DND-41 (cell line): ENCODE measurements at regions not wholly inside any gene's neighbourhood (a gene's known extent, or its start where the extent isn't known, plus 50 kb on each side); places are given as distances from the start of the nearest gene placed in this dataset.

Experiments used
- ATAC-seq: fragments of 200-7000 bp; cut with Tn5 transposase; 3 replicates; pipeline ENCODE4 v1.9.1; 2021; ENCODE audit warnings: low read depth; ENCODE audit not compliant: insufficient read depth
- DNase-seq: peaks from one replicate; pipeline ENCODE4 v3.0.0-alpha.2; 2020
- H2AFZ ChIP-seq: 2 replicates; pipeline ENCODE4 v1.6.0; 2012; ENCODE audit warnings: low read depth, low read length
- H3K27ac ChIP-seq: 2 replicates; pipeline ENCODE4 v1.5.1; 2012; ENCODE audit warnings: low read length, inconsistent platforms
- H3K27me3 ChIP-seq: fragments of 200-600 bp; sonication (generic); 2 replicates; pipeline ENCODE4 v1.6.0; 2012; ENCODE audit warnings: low read length, mild to moderate bottlenecking, inconsistent platforms; ENCODE audit not compliant: insufficient read depth, poor library complexity
- H3K36me3 ChIP-seq: 2 replicates; pipeline ENCODE4 v1.5.1; 2012; ENCODE audit warnings: low read length, inconsistent platforms; ENCODE audit not compliant: insufficient read depth
- H3K4me1 ChIP-seq: 2 replicates; pipeline ENCODE4 v1.5.1; 2012; ENCODE audit warnings: mild to moderate bottlenecking, low read length; ENCODE audit not compliant: insufficient read depth
- H3K4me2 ChIP-seq: 2 replicates; pipeline ENCODE4 v1.6.0; 2012; ENCODE audit warnings: mild to moderate bottlenecking, moderate library complexity, low read length, inconsistent platforms; ENCODE audit not compliant: insufficient read depth
- H3K4me3 ChIP-seq, 2 experiments: fragments of 200-600 bp in 1 of 2; shearing (Covaris generic) in 1 of 2; 2 replicates each; pipeline ENCODE4 v1.5.1; 2012 to 2016; ENCODE audit warnings: inconsistent platforms in 2 of 2, low read length in 2 of 2, mild to moderate bottlenecking in 2 of 2, low read depth in 1 of 2, moderate library complexity in 1 of 2
- H3K79me2 ChIP-seq: 2 replicates; pipeline ENCODE4 v1.6.0; 2012; ENCODE audit warnings: low read length, inconsistent platforms; ENCODE audit not compliant: insufficient read depth
- H3K9ac ChIP-seq: 2 replicates; pipeline ENCODE4 v1.6.0; 2012; ENCODE audit warnings: low read depth, mild to moderate bottlenecking, inconsistent platforms, low read length, moderate library complexity
- H3K9me3 ChIP-seq: 2 replicates; pipeline ENCODE4 v1.5.1; 2012; ENCODE audit warnings: low read length, moderate library complexity, mild to moderate bottlenecking, inconsistent platforms; ENCODE audit not compliant: insufficient read depth, severe bottlenecking
- H4K20me1 ChIP-seq: 2 replicates; pipeline ENCODE4 v1.6.0; 2012; ENCODE audit warnings: low read length; ENCODE audit not compliant: insufficient read depth
- CTCF ChIP-seq: IDR thresholded peaks from 2 replicates; pipeline ENCODE4 v1.5.1; 2012; ENCODE audit warnings: borderline replicate concordance, low read length, moderate library complexity, mild to moderate bottlenecking; ENCODE audit not compliant: poor library complexity, severe bottlenecking; ENCODE audit errors: extremely low read depth
- EZH2 ChIP-seq: IDR thresholded peaks from 3 replicates; pipeline ENCODE4 v1.6.1; 2012; ENCODE audit warnings: borderline replicate concordance, low read depth, mild to moderate bottlenecking, moderate library complexity, low read length, inconsistent platforms; ENCODE audit not compliant: severe bottlenecking

GRCh38 chr7:52917982-52918578, 117.4 kb upstream of the POM121L12 start:
- Histone ChIP-seq H3K9me3 (no peaks in the 10 kb centered on the region), H3K4me1 (no peaks in the 10 kb centered on the region), H3K79me2 (no peaks in the 10 kb centered on the region), H3K4me3 (no peak overlapping the region), H4K20me1 (no peaks in the 10 kb centered on the region), H3K27ac (no peak overlapping the region), H2AFZ (no peak overlapping the region), H3K27me3 (no peaks in the 10 kb centered on the region), H3K36me3 (no peaks in the 10 kb centered on the region), H3K9ac (no peak overlapping the region), H3K4me2 (no peak overlapping the region)
- ATAC-seq (no peak), DNase-seq (no peak)
- TF ChIP-seq CTCF (peak; percentile 16), EZH2 (no peak)

- TF ChIP-seq EZH2 (no peak), CTCF (no peak)
- Histone ChIP-seq H4K20me1 (no peaks in the 10 kb centered on the region), H3K4me2 (no peak overlapping the region), H3K9me3 (peaks cover 8% of the 10 kb centered on the region), H3K79me2 (no peaks in the 10 kb centered on the region), H3K9ac (no peak overlapping the region), H3K4me1 (no peaks in the 10 kb centered on the region), H3K27me3 (no peaks in the 10 kb centered on the region), H3K36me3 (no peaks in the 10 kb centered on the region), H3K4me3 (no peak overlapping the region), H3K27ac (no peak overlapping the region), H2AFZ (no peak overlapping the region)
- DNase-seq (no peak), ATAC-seq (no peak)
Measured at GRCh38 chr7:52911795-52912194, 123.6 kb upstream of the POM121L12 start.

GRCh38 chr7:52911326-52911725, 124.1 kb upstream of the POM121L12 start:
- Histone ChIP-seq H3K27me3 (no peaks in the 10 kb centered on the region), H3K36me3 (no peaks in the 10 kb centered on the region), H4K20me1 (no peaks in the 10 kb centered on the region), H3K4me3 (no peak overlapping the region), H3K9me3 (peaks cover 8% of the 10 kb centered on the region), H3K4me2 (no peak overlapping the region), H2AFZ (no peak overlapping the region), H3K4me1 (no peaks in the 10 kb centered on the region), H3K9ac (no peak overlapping the region), H3K27ac (no peak overlapping the region), H3K79me2 (no peaks in the 10 kb centered on the region)
- no peak for TF ChIP-seq CTCF
- ATAC-seq (no peak), DNase-seq (no peak)

GRCh38 chr7:52909935-52910334, 125.5 kb upstream of the POM121L12 start:
- H3K4me2 ChIP-seq, result no peak overlapping the region

More at GRCh38 chr7:52909935-52910334, 125.5 kb upstream of the POM121L12 start:
- no peak for ATAC-seq
- no peak overlapping the region for H2AFZ ChIP-seq
- no peaks in the 10 kb centered on the region for H3K36me3 ChIP-seq
- H3K4me3 ChIP-seq, result no peak overlapping the region
- H3K79me2 ChIP-seq, result no peaks in the 10 kb centered on the region
- TF ChIP-seq EZH2, result no peak
- no peak for TF ChIP-seq CTCF
- DNase-seq, result no peak
- no peak overlapping the region for H3K27ac ChIP-seq
- no peaks in the 10 kb centered on the region for H3K4me1 ChIP-seq
- H3K27me3 ChIP-seq, result no peaks in the 10 kb centered on the region
- peaks cover 8% of the 10 kb centered on the region for H3K9me3 ChIP-seq
- no peak overlapping the region for H3K9ac ChIP-seq
- no peaks in the 10 kb centered on the region for H4K20me1 ChIP-seq
